Spleen (tissue), 11 donors: ENCODE measurements at regions not wholly inside any gene's neighbourhood (a gene's known extent, or its start where the extent isn't known, plus 50 kb on each side); places are given as distances from the start of the nearest gene placed in this dataset.
"Not testable (repeated sequence)": the region's sequence is repeated elsewhere in the genome, so short reads cannot be mapped to it uniquely, and the experiment has no call there.

Source experiments
- DNase-seq: peaks from one replicate; pipeline ENCODE4 v3.0.0-alpha.2; 2020
- H3K27ac ChIP-seq, 8 donors: fragments of 200-600 bp; sonication (generic) in 7 of 8; 1 replicate in 4 of 8; 2 replicates in 4 of 8; pipeline versions ENCODE4 v1.5.0 to v1.8.0; 2016 to 2021; ENCODE audit warnings: inconsistent platforms in 4 of 8, mild to moderate bottlenecking in 4 of 8, moderate library complexity in 1 of 8
- H3K27me3 ChIP-seq, 7 donors: fragments of 200-600 bp; sonication (generic) in 6 of 7; replicated peaks in 1 of 7; 1 replicate in 4 of 7; 2 replicates in 3 of 7; pipeline versions ENCODE4 v1.5.0 to v1.8.0; 2016 to 2021; ENCODE audit warnings: inconsistent platforms in 3 of 7, mild to moderate bottlenecking in 1 of 7
- H3K36me3 ChIP-seq, 6 donors: fragments of 200-600 bp; sonication (generic) in 5 of 6; 1 replicate in 4 of 6; 2 replicates in 2 of 6; pipeline versions ENCODE4 v1.5.0 to v1.8.0; 2016 to 2021; ENCODE audit warnings: inconsistent platforms in 2 of 6
- H3K4me1 ChIP-seq, 6 donors: fragments of 200-600 bp; sonication (generic) in 5 of 6; 1 replicate in 3 of 6; 2 replicates in 3 of 6; pipeline versions ENCODE4 v1.5.0 to v1.8.0; 2016 to 2021; ENCODE audit warnings: inconsistent platforms in 3 of 6
- H3K4me3 ChIP-seq, 8 donors: fragments of 200-600 bp; sonication (generic) in 7 of 8; 1 replicate in 4 of 8; 2 replicates in 4 of 8; pipeline versions ENCODE4 v1.5.0 to v1.8.0; 2016 to 2021; ENCODE audit warnings: inconsistent platforms in 4 of 8, mild to moderate bottlenecking in 4 of 8, moderate library complexity in 2 of 8
- H3K9me3 ChIP-seq, 8 donors: fragments of 200-600 bp; sonication (generic) in 7 of 8; 1 replicate in 4 of 8; 2 replicates in 4 of 8; pipeline versions ENCODE4 v1.5.0 to v1.8.0; 2016 to 2021; ENCODE audit warnings: inconsistent platforms in 4 of 8
- POLR2A ChIP-seq, 3 donors: fragments of 450-650 bp; IDR thresholded peaks; one replicate each; pipeline ENCODE4 v1.5.1; 2017; ENCODE audit warnings: antibody characterized with exemption in 3 of 3, mild to moderate bottlenecking in 1 of 3
- POLR2AphosphoS5 ChIP-seq, 3 donors: sonication (generic); formaldehyde crosslinking; IDR thresholded peaks; one replicate each; pipeline ENCODE4 v1.5.1; 2017; ENCODE audit warnings: antibody characterized with exemption in 3 of 3
- WGBS, 5 donors: extraction: QIAGEN DNeasy Blood & Tissue Kit in 3 of 5; methylation state at CpG; one replicate each; pipeline versions ENCODE4 v1.1.5 to v1.1.7; 2013 to 2018; 5-methylcytosine and 5-hydroxymethylcytosine counted together
- intact Hi-C: fragments of 100-400 bp; cut with DNase I; formaldehyde crosslinking; loops from one replicate; pipeline ENCODE4 v1.15.0; 2023; ENCODE audit warnings: low total_unique reads
- TF ChIP-seq, protein P1 (sequence below), 11 experiments: fragments of 200-600 bp in 7 of 11; fragments of 450-650 bp in 4 of 11; sonication (generic) in 4 of 11; IDR thresholded peaks in 8 of 11; conservative IDR thresholded peaks in 3 of 11; 1 replicate in 7 of 11; 2 replicates in 4 of 11; pipeline versions ENCODE4 v1.4.0 to v1.8.0; 2016 to 2021; ENCODE audit warnings: antibody characterized with exemption in 11 of 11, inconsistent platforms in 4 of 11, mild to moderate bottlenecking in 1 of 11
- donor health status: healthy with polysubstance abuse.
- donor health status: DM: no; HTN: no; CAD: no; lungs with moderate emphysema.
- donor health status: DM: no; HTN: no; CAD: no.
- donor health status: Bipolar disorder and iron deficiency.
- donor health status: healthy.
- donor health status: DM: no; HTN: no; CAD: no.
- donor health status: DM: yes; HTN: yes; CAD: no.

- H3K9me3 ChIP-seq, result no peaks in the 10 kb centered on the region
- no peaks in the 10 kb centered on the region for H3K4me1 ChIP-seq
- DNase-seq, result no peak
- intact Hi-C loops, result no loop called here
- H3K27ac ChIP-seq, result no peak overlapping the region
- WGBS, 5 donors, result 88 to 97% (median 90%) methylated on average over 4 of the region's 4 CpGs
- no peak for TF ChIP-seq POLR2AphosphoS5 (IDR thresholded peaks at IDR 0.05)
- no peak for TF ChIP-seq POLR2A (IDR thresholded peaks at IDR 0.05)
- TF ChIP-seq, protein P1, sequence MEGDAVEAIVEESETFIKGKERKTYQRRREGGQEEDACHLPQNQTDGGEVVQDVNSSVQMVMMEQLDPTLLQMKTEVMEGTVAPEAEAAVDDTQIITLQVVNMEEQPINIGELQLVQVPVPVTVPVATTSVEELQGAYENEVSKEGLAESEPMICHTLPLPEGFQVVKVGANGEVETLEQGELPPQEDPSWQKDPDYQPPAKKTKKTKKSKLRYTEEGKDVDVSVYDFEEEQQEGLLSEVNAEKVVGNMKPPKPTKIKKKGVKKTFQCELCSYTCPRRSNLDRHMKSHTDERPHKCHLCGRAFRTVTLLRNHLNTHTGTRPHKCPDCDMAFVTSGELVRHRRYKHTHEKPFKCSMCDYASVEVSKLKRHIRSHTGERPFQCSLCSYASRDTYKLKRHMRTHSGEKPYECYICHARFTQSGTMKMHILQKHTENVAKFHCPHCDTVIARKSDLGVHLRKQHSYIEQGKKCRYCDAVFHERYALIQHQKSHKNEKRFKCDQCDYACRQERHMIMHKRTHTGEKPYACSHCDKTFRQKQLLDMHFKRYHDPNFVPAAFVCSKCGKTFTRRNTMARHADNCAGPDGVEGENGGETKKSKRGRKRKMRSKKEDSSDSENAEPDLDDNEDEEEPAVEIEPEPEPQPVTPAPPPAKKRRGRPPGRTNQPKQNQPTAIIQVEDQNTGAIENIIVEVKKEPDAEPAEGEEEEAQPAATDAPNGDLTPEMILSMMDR (IDR thresholded peaks at IDR 0.05 in 8 of 11, conservative IDR thresholded peaks at IDR 0.05 in 3 of 11), result no peak
- H3K4me3 ChIP-seq, result no peak overlapping the region
- H3K36me3 ChIP-seq, result no peaks in the 10 kb centered on the region
- no peaks in the 10 kb centered on the region for H3K27me3 ChIP-seq
Measured at GRCh38 chr15:45801543-45801942, 166.7 kb downstream of the SQOR start.

DNA sequence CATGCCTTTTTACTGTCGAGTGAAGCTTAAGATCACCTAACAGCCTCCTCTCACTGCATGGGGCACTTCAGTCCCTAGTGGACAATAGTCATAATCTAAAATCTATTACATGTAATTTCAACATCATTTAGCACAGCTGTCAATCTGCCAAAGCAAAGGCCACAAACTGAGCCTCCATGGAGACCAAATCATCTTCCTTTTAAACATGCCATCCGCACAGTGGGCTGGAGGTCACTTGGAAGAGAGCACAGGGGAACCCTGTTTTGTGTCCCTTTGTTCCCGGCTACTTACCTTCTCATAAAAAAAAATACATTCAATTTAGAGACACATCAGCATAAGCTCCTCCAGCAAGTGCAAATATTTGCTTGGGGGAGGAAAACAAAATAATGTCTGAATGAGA is 167.3 kb downstream of the SQOR start:
- Histone ChIP-seq H3K36me3 (no peaks in the 10 kb centered on the region), H3K4me3 (no peak overlapping the region), H3K9me3 (no peaks in the 10 kb centered on the region), H3K4me1 (no peaks in the 10 kb centered on the region), H3K27me3 (no peaks in the 10 kb centered on the region), H3K27ac (no peak overlapping the region)
- 84 to 91% (median 90%) methylated on average over 3 of the region's 3 CpGs for WGBS, 5 donors
- intact Hi-C loops, result no loop called here
- no peak for DNase-seq
- TF ChIP-seq POLR2AphosphoS5 (IDR thresholded peaks at IDR 0.05) (no peak), POLR2A (IDR thresholded peaks at IDR 0.05) (no peak)
- TF ChIP-seq, protein P1 (IDR thresholded peaks at IDR 0.05 in 8 of 11, conservative IDR thresholded peaks at IDR 0.05 in 3 of 11), result no peak

GRCh38 chr15:45804028-45804427 is 169.2 kb downstream of the SQOR start:
- DNase-seq, result no peak
- TF ChIP-seq POLR2A (IDR thresholded peaks at IDR 0.05) (no peak), POLR2AphosphoS5 (IDR thresholded peaks at IDR 0.05) (no peak)

GRCh38 chr15:45810201-45810600 is 175.4 kb downstream of the SQOR start:
- WGBS, 5 donors, result 75 to 85% (median 81%) methylated on average over 7 of the region's 7 CpGs
- Histone ChIP-seq H3K9me3 (peaks cover 0 to 14% (median 7%) of the 10 kb centered on the region in 8 donors), H3K27me3 (peaks cover 0 to 7% (median 0%) of the 10 kb centered on the region in 7 donors), H3K36me3 (no peaks in the 10 kb centered on the region), H3K4me3 (peak overlapping the region in 1 of 8 donors; percentile 2), H3K27ac (no peak overlapping the region), H3K4me1 (no peaks in the 10 kb centered on the region)
- intact Hi-C loops, result no loop called here
- no peak for DNase-seq
- TF ChIP-seq POLR2AphosphoS5 (IDR thresholded peaks at IDR 0.05), result no peak
- TF ChIP-seq POLR2A (IDR thresholded peaks at IDR 0.05), result no peak
- TF ChIP-seq, protein P1 (IDR thresholded peaks at IDR 0.05 in 8 of 11, conservative IDR thresholded peaks at IDR 0.05 in 3 of 11), result no peak

More at GRCh38 chr15:45804028-45804427, 169.2 kb downstream of the SQOR start:
- Histone ChIP-seq H3K27me3 (peaks cover 0 to 2% (median 0%) of the 10 kb centered on the region in 7 donors), H3K4me1 (no peaks in the 10 kb centered on the region), H3K4me3 (no peak overlapping the region), H3K36me3 (no peaks in the 10 kb centered on the region), H3K27ac (no peak overlapping the region), H3K9me3 (no peaks in the 10 kb centered on the region)
- 85 to 96% (median 90%) methylated on average over 3 of the region's 3 CpGs for WGBS, 5 donors
- intact Hi-C loops, result no loop called here

DNA sequence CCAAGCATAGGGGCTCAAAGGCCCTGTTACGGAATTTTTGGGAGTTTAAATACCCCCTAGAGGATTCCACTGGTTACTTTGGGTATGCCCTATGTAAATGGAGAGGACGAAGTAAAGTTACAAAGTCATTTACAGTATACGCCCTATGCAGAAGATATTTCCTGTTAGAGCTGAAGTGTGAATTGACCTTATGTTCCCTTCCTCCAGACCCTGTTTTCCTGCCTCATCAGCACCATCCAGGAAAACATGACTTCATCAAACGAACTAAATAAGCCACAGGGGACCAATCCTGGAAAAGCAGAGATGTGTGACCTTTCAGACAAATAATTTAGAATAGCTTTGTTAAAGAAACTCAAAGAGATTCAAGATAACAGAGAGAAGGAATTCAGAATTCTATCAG is 177.4 kb downstream of the SQOR start:
- intact Hi-C loops, result no loop called here
- 51 to 62% (median 55%) methylated on average over 4 of the region's 4 CpGs for WGBS, 5 donors
- Histone ChIP-seq H3K4me1 (no peaks in the 10 kb centered on the region), H3K27me3 (peaks cover 0 to 7% (median 0%) of the 10 kb centered on the region in 7 donors), H3K27ac (no peak overlapping the region), H3K9me3 (peaks cover 0 to 25% (median 14%) of the 10 kb centered on the region in 8 donors), H3K4me3 (no peak overlapping the region), H3K36me3 (no peaks in the 10 kb centered on the region)
- TF ChIP-seq, protein P1 (IDR thresholded peaks at IDR 0.05 in 8 of 11, conservative IDR thresholded peaks at IDR 0.05 in 3 of 11), result no peak
- no peak for TF ChIP-seq POLR2A (IDR thresholded peaks at IDR 0.05)
- TF ChIP-seq POLR2AphosphoS5 (IDR thresholded peaks at IDR 0.05), result no peak
- no peak for DNase-seq

GRCh38 chr15:45817578-45817977 is 182.7 kb downstream of the SQOR start:
- Histone ChIP-seq H3K9me3 (peaks cover 0 to 28% (median 14%) of the 10 kb centered on the region in 8 donors), H3K27me3 (peaks cover 0 to 13% (median 0%) of the 10 kb centered on the region in 7 donors)
- 33 to 83% (median 73%) methylated on average over 2 of the region's 2 CpGs for WGBS, 5 donors
- H3K4me1 ChIP-seq, intact Hi-C loops, H3K4me3 ChIP-seq, DNase-seq, H3K27ac ChIP-seq, H3K36me3 ChIP-seq: not testable (repeated sequence)
